H9 (cell line): ENCODE measurements at regions not wholly inside any gene's neighbourhood (a gene's known extent, or its start where the extent isn't known, plus 50 kb on each side); places are given as distances from the start of the nearest gene placed in this dataset.

Source experiments
- DNase-seq: peaks from one replicate; pipeline ENCODE4 v3.0.0-alpha.2; 2017
- H2AFZ ChIP-seq: one replicate; pipeline ENCODE4 v1.6.1; 2013; ENCODE audit warnings: mild to moderate bottlenecking, low read length, control low read depth, moderate library complexity
- H2AK5ac ChIP-seq: 2 replicates; pipeline ENCODE4 v1.6.1; 2013; ENCODE audit warnings: low read length, control low read depth, mixed read lengths; ENCODE audit not compliant: insufficient read length
- H2BK120ac ChIP-seq: one replicate; pipeline ENCODE4 v1.6.1; 2013; ENCODE audit warnings: low read depth, mild to moderate bottlenecking, low read length, control low read depth, inconsistent platforms; ENCODE audit not compliant: poor library complexity, severe bottlenecking
- H2BK12ac ChIP-seq: 2 replicates; pipeline ENCODE4 v1.6.1; 2013; ENCODE audit warnings: low read length, control low read depth, mixed read lengths, low read depth; ENCODE audit not compliant: insufficient read length
- H2BK15ac ChIP-seq: 2 replicates; pipeline ENCODE4 v1.6.1; 2013; ENCODE audit warnings: low read depth, low read length, control low read depth
- H2BK20ac ChIP-seq: one replicate; pipeline ENCODE4 v1.6.1; 2013; ENCODE audit warnings: low read depth, mild to moderate bottlenecking, low read length, control low read depth, inconsistent platforms; ENCODE audit not compliant: poor library complexity, severe bottlenecking
- H2BK5ac ChIP-seq: 2 replicates; pipeline ENCODE4 v1.6.1; 2013; ENCODE audit warnings: low read length, control low read depth, mixed read lengths; ENCODE audit not compliant: insufficient read length
- H3K14ac ChIP-seq: 2 replicates; pipeline ENCODE4 v1.6.1; 2013; ENCODE audit warnings: low read length, control low read depth; ENCODE audit not compliant: insufficient read depth
- H3K18ac ChIP-seq: 2 replicates; pipeline ENCODE4 v1.6.1; 2013; ENCODE audit warnings: low read depth, mild to moderate bottlenecking, mixed read lengths, low read length, control low read depth; ENCODE audit not compliant: insufficient read length
- H3K23ac ChIP-seq: 2 replicates; pipeline ENCODE4 v1.6.1; 2013; ENCODE audit warnings: low read length, control low read depth, mixed read lengths, low read depth; ENCODE audit not compliant: insufficient read length
- H3K23me2 ChIP-seq: 2 replicates; pipeline ENCODE4 v1.6.1; 2013; ENCODE audit warnings: low read depth, mild to moderate bottlenecking, mixed read lengths, low read length, control low read depth; ENCODE audit not compliant: insufficient read length, poor library complexity, severe bottlenecking
- H3K27ac ChIP-seq: 2 replicates; pipeline ENCODE4 v1.5.1; 2013; ENCODE audit warnings: low read length, control low read depth, mixed read lengths, low read depth; ENCODE audit not compliant: insufficient read length
- H3K27me3 ChIP-seq: 2 replicates; pipeline ENCODE4 v1.6.1; 2013; ENCODE audit warnings: low read length, control low read depth, inconsistent platforms; ENCODE audit not compliant: insufficient read depth
- H3K4ac ChIP-seq: 2 replicates; pipeline ENCODE4 v1.6.1; 2013; ENCODE audit warnings: low read depth, mild to moderate bottlenecking, control low read depth, inconsistent platforms, low read length, moderate library complexity
- H3K4me1 ChIP-seq: 2 replicates; pipeline ENCODE4 v1.6.1; 2013; ENCODE audit warnings: low read length, control low read depth, inconsistent platforms; ENCODE audit not compliant: insufficient read depth
- H3K4me2 ChIP-seq: 2 replicates; pipeline ENCODE4 v1.6.1; 2013; ENCODE audit warnings: low read length, control low read depth, mixed read lengths; ENCODE audit not compliant: insufficient read length, insufficient read depth
- H3K56ac ChIP-seq: 2 replicates; pipeline ENCODE4 v1.6.1; 2013; ENCODE audit warnings: low read depth, mild to moderate bottlenecking, mixed read lengths, low read length, control low read depth; ENCODE audit not compliant: insufficient read length
- H3K79me1 ChIP-seq: 2 replicates; pipeline ENCODE4 v1.6.1; 2013; ENCODE audit warnings: low read depth, mild to moderate bottlenecking, moderate library complexity, low read length, control low read depth, inconsistent platforms; ENCODE audit not compliant: insufficient read depth, poor library complexity, severe bottlenecking
- H3K79me2 ChIP-seq: 2 replicates; pipeline ENCODE4 v1.6.1; 2013; ENCODE audit warnings: low read length, control low read depth, inconsistent platforms; ENCODE audit not compliant: insufficient read depth
- H3K9ac ChIP-seq: 2 replicates; pipeline ENCODE4 v1.6.1; 2013; ENCODE audit warnings: low read length, control low read depth, mixed read lengths; ENCODE audit not compliant: insufficient read length; ENCODE audit errors: extremely low read depth
- H3K9me3 ChIP-seq: one replicate; pipeline ENCODE4 v1.6.1; 2013; ENCODE audit warnings: low read depth, low read length, inconsistent platforms; ENCODE audit not compliant: control insufficient read depth
- H3T11ph ChIP-seq: one replicate; pipeline ENCODE4 v1.6.1; 2013; ENCODE audit warnings: mild to moderate bottlenecking, low read length, control low read depth, inconsistent platforms
- H4K20me1 ChIP-seq: one replicate; pipeline ENCODE4 v1.6.1; 2013; ENCODE audit not compliant: control insufficient read depth, insufficient read length, insufficient read depth
- H4K5ac ChIP-seq: 2 replicates; pipeline ENCODE4 v1.6.1; 2013; ENCODE audit warnings: low read depth, mild to moderate bottlenecking, mixed read lengths, low read length, control low read depth; ENCODE audit not compliant: insufficient read length
- H4K8ac ChIP-seq: replicated peaks from 2 replicates; pipeline ENCODE4 v1.6.1; 2013; ENCODE audit warnings: low read length, control low read depth, mixed read lengths, low read depth; ENCODE audit not compliant: insufficient read length
- H4K91ac ChIP-seq: 2 replicates; pipeline ENCODE4 v1.6.1; 2013; ENCODE audit warnings: low read depth, mild to moderate bottlenecking, moderate library complexity, mixed read lengths, low read length, control low read depth; ENCODE audit not compliant: insufficient read length
- H3K27ac Mint-ChIP-seq, 3 experiments: 2 replicates in 2 of 3; 3 replicates in 1 of 3; pipeline ENCODE4 v1.8.0; 2020 to 2021; ENCODE audit warnings: mixed read lengths in 3 of 3, mild to moderate bottlenecking in 1 of 3, moderate library complexity in 1 of 3
- H3K27me3 Mint-ChIP-seq: 2 replicates; pipeline ENCODE4 v1.8.0; 2021; ENCODE audit warnings: low read depth, mild to moderate bottlenecking, moderate library complexity, mixed read lengths
- H3K36me3 Mint-ChIP-seq, 3 experiments: 2 replicates in 2 of 3; 3 replicates in 1 of 3; pipeline ENCODE4 v1.8.0; 2020 to 2021; ENCODE audit warnings: low read depth in 3 of 3, mixed read lengths in 3 of 3; ENCODE audit not compliant: insufficient read depth in 1 of 3
- H3K4me1 Mint-ChIP-seq, 2 experiments: 2 replicates each; pipeline ENCODE4 v1.8.0; 2020; ENCODE audit warnings: mixed read lengths in 2 of 2
- H3K4me3 Mint-ChIP-seq, 2 experiments: 2 replicates in 1 of 2; 3 replicates in 1 of 2; pipeline ENCODE4 v1.8.0; 2020 to 2021; ENCODE audit warnings: mild to moderate bottlenecking in 2 of 2, mixed read lengths in 2 of 2, moderate library complexity in 1 of 2
- H3K9me3 Mint-ChIP-seq, 2 experiments: 2 replicates in 1 of 2; 3 replicates in 1 of 2; pipeline ENCODE4 v1.8.0; 2020; ENCODE audit warnings: mild to moderate bottlenecking in 2 of 2, mixed read lengths in 2 of 2, moderate library complexity in 1 of 2
- WGBS: extraction: QIAGEN DNeasy Blood & Tissue Kit; methylation state at CpG from one replicate; pipeline ENCODE4 v1.1.7; 2013; ENCODE audit warnings: missing lambda C conversion rate, low lambda C conversion rate, mixed read lengths; ENCODE audit not compliant: insufficient read length; ENCODE audit errors: extremely low coverage; 5-methylcytosine and 5-hydroxymethylcytosine counted together
- TF ChIP-seq, protein P1 (sequence below): fragments of 200-600 bp; sonication (generic); conservative IDR thresholded peaks from 3 replicates; pipeline ENCODE4 v1.8.0; 2021; ENCODE audit warnings: antibody characterized with exemption, mild to moderate bottlenecking

GRCh38 chr13:90362707-90363106 lies 984.8 kb upstream of the MIR17HG start:
- Histone ChIP-seq H3K9me3 (no peaks in the 10 kb centered on the region), H3K4me2 (no peak overlapping the region), H3K79me1 (no peaks in the 10 kb centered on the region), H3K9ac (no peak overlapping the region), H3K4ac (no peak overlapping the region), H3K14ac (no peak overlapping the region), H2BK120ac (no peak overlapping the region), H3K27ac (no peak overlapping the region), H3K79me2 (no peaks in the 10 kb centered on the region), H2BK12ac (no peak overlapping the region), H4K8ac (no peak overlapping the region), H4K91ac (no peak overlapping the region), H3K18ac (no peak overlapping the region), H3K23me2 (no peaks in the 10 kb centered on the region), H3T11ph (no peak overlapping the region), H4K5ac (no peak overlapping the region), H2BK5ac (no peak overlapping the region), H4K20me1 (no peaks in the 10 kb centered on the region), H2BK15ac (no peak overlapping the region), H3K4me1 (no peaks in the 10 kb centered on the region), H2AK5ac (no peak overlapping the region), H3K27me3 (no peaks in the 10 kb centered on the region), H2AFZ (no peak overlapping the region), H3K23ac (no peak overlapping the region), H3K56ac (no peak overlapping the region), H2BK20ac (no peak overlapping the region)
- no peak for DNase-seq
- Mint-ChIP-seq H3K27ac (no peak overlapping the region), H3K4me1 (no peaks in the 10 kb centered on the region), H3K36me3 (no peaks in the 10 kb centered on the region; a peak in 1 of 7 replicates), H3K9me3 (peaks cover 0 to 11% of the 10 kb centered on the region in 2 experiments; a peak in 4 of 5 replicates), H3K27me3 (no peaks in the 10 kb centered on the region), H3K4me3 (no peak overlapping the region)
- TF ChIP-seq, protein P1, sequence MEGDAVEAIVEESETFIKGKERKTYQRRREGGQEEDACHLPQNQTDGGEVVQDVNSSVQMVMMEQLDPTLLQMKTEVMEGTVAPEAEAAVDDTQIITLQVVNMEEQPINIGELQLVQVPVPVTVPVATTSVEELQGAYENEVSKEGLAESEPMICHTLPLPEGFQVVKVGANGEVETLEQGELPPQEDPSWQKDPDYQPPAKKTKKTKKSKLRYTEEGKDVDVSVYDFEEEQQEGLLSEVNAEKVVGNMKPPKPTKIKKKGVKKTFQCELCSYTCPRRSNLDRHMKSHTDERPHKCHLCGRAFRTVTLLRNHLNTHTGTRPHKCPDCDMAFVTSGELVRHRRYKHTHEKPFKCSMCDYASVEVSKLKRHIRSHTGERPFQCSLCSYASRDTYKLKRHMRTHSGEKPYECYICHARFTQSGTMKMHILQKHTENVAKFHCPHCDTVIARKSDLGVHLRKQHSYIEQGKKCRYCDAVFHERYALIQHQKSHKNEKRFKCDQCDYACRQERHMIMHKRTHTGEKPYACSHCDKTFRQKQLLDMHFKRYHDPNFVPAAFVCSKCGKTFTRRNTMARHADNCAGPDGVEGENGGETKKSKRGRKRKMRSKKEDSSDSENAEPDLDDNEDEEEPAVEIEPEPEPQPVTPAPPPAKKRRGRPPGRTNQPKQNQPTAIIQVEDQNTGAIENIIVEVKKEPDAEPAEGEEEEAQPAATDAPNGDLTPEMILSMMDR = no peak
- WGBS = no CpG with 5 or more reads among the region's 1 CpG
